GM12878 (cell line): ENCODE measurements at regions not wholly inside any gene's neighbourhood (a gene's known extent, or its start where the extent isn't known, plus 50 kb on each side); places are given as distances from the start of the nearest gene placed in this dataset.

Experiments used
- ATAC-seq: fragments of 200-7000 bp; cut with Tn5 transposase; 3 replicates; pipeline ENCODE4 v1.9.1; 2020; ENCODE audit warnings: mild to moderate bottlenecking, moderate library complexity
- BruUV-seq: library from RNA; stranded (reverse); fragments of 400-500 nt; replicated peaks from 2 replicates; lab custom pipeline; 2021; lab: Mats Ljungman, UMichigan
- CTCF ChIA-PET: fragments of 300-600 bp; sonication (Branson Sonifier 250); formaldehyde crosslinking; extraction: SDS; loops from one replicate; lab custom pipeline; 2021; ENCODE audit warnings: inconsistent platforms; lab: Yijun Ruan, JAX
- POLR2A ChIA-PET: fragments of 350-600 bp; formaldehyde crosslinking; extraction: SDS; loops from one replicate; lab custom pipeline; 2021; ENCODE audit warnings: inconsistent platforms; lab: Charles Lee
- RAD21 ChIA-PET: fragments of 300-600 bp; sonication (Branson Sonifier 250); formaldehyde crosslinking; loops from one replicate; lab custom pipeline; 2023; ENCODE audit warnings: antibody characterized with exemption; ENCODE audit not compliant: unreplicated experiment; lab: Charles Lee
- SMC1A ChIA-PET: fragments of 300-600 bp; sonication (Branson Sonifier 250); formaldehyde crosslinking; loops from one replicate; lab custom pipeline; 2023; ENCODE audit not compliant: unreplicated experiment, uncharacterized antibody; lab: Charles Lee
- DNase-seq: peaks from one replicate; pipeline ENCODE4 v3.0.0-alpha.2; 2011; ENCODE audit warnings: low read depth, low spot score
- FAIRE-seq: peaks from 3 replicates; lab custom pipeline; 2011; peaks lifted over from hg19 to GRCh38; lab: Jason Lieb, UNC
- H2AFZ ChIP-seq: 2 replicates; pipeline ENCODE4 v1.6.0; 2011; ENCODE audit warnings: low read depth, low read length, control low read depth; ENCODE audit not compliant: control insufficient read depth
- H3K27ac ChIP-seq: 2 replicates; pipeline ENCODE4 v1.5.1; 2011; ENCODE audit warnings: control low read depth; ENCODE audit not compliant: control insufficient read depth, insufficient read depth
- H3K27me3 ChIP-seq, 2 experiments: replicated peaks in 1 of 2; 2 replicates each; pipeline versions ENCODE4 v1.6.0 to v1.6.1; 2011; ENCODE audit warnings: low read length in 1 of 2; ENCODE audit not compliant: control insufficient read depth in 2 of 2, insufficient read depth in 2 of 2
- H3K36me3 ChIP-seq, 2 experiments: 2 replicates each; pipeline ENCODE4 v1.5.1; 2011; ENCODE audit warnings: low read length in 1 of 2; ENCODE audit not compliant: control insufficient read depth in 2 of 2, insufficient read depth in 2 of 2
- H3K4me1 ChIP-seq: 2 replicates; pipeline ENCODE4 v1.6.1; 2011; ENCODE audit warnings: mild to moderate bottlenecking, low read length, moderate library complexity, mixed read lengths; ENCODE audit not compliant: control insufficient read depth, insufficient read depth
- H3K4me2 ChIP-seq: 2 replicates; pipeline ENCODE4 v1.6.0; 2011; ENCODE audit warnings: control low read depth; ENCODE audit not compliant: control insufficient read depth, insufficient read depth
- H3K4me3 ChIP-seq: fragments of 200-600 bp; sonication (generic); 2 replicates; pipeline ENCODE4 v1.5.1; 2016
- H3K79me2 ChIP-seq: 2 replicates; pipeline ENCODE4 v1.6.0; 2011; ENCODE audit warnings: low read length; ENCODE audit not compliant: control insufficient read depth, insufficient read depth
- H3K9ac ChIP-seq: 2 replicates; pipeline ENCODE4 v1.8.0; 2011; ENCODE audit warnings: low read length, control low read depth, mixed read lengths; ENCODE audit not compliant: control insufficient read depth, insufficient read depth
- H3K9me3 ChIP-seq: replicated peaks from 3 replicates; pipeline ENCODE4 v1.5.1; 2011; ENCODE audit warnings: mild to moderate bottlenecking, low read length; ENCODE audit not compliant: control insufficient read depth, insufficient read depth
- H4K20me1 ChIP-seq: 2 replicates; pipeline ENCODE4 v1.6.0; 2011; ENCODE audit not compliant: control insufficient read depth, insufficient read depth
- HSF1 ChIP-seq: fragments of 150-350 bp; IDR thresholded peaks from 2 replicates; pipeline ENCODE4 v1.6.1; 2014; ENCODE audit warnings: mild to moderate bottlenecking, low read depth, low read length
- RAD21 ChIP-seq: IDR thresholded peaks from 2 replicates; pipeline ENCODE4 v1.6.1; 2011; ENCODE audit warnings: mild to moderate bottlenecking, low read depth, low read length, moderate library complexity; ENCODE audit not compliant: insufficient read depth
- YY1 ChIP-seq: IDR thresholded peaks from 2 replicates; pipeline ENCODE4 v1.6.1; 2011; ENCODE audit warnings: low read depth, mild to moderate bottlenecking, low read length
- WGBS: methylation state at CpG from one replicate; pipeline ENCODE4 v1.1.6; 2016; ENCODE audit warnings: low lambda C conversion rate; ENCODE audit not compliant: insufficient replicate concordance, insufficient coverage; ENCODE audit errors: missing lambda C conversion rate; 5-methylcytosine and 5-hydroxymethylcytosine counted together
- in situ Hi-C: fragments of 300-500 bp; cut with MboI; formaldehyde crosslinking; loops from 9 replicates; pipeline ENCODE4 v1.14.3; 2018; ENCODE audit warnings: mixed read lengths
- intact Hi-C: fragments of 100-400 bp; cut with micrococcal nuclease; formaldehyde crosslinking; loops from one replicate; pipeline ENCODE4 v1.14.2; 2022; ENCODE audit not compliant: unreplicated experiment

- peak; percentile 68 for TF ChIP-seq RAD21
These were observed 150.1 kb downstream of the DHX35 start (continued) for GRCh38 chr20:39112178-39112743.

- 0% methylated on average over 3 of the region's 4 CpGs for WGBS
- no peak for ATAC-seq
- Histone ChIP-seq H3K79me2 (no peaks in the 10 kb centered on the region), H3K4me3 (no peak overlapping the region), H3K36me3 (no peaks in the 10 kb centered on the region), H2AFZ (no peak overlapping the region), H3K4me2 (no peak overlapping the region), H3K9me3 (no peaks in the 10 kb centered on the region), H3K4me1 (peaks cover 5% of the 10 kb centered on the region; the same call in 1 of the 2 replicates), H3K27ac (no peak overlapping the region), H3K9ac (no peak overlapping the region), H3K27me3 (no peaks in the 10 kb centered on the region; a peak in 1 of 4 replicates), H4K20me1 (no peaks in the 10 kb centered on the region)
- ChIA-PET SMC1A (no interaction called here), RAD21 (no interaction called here), CTCF (interaction anchor here (1.1 to 2.0 kb wide), 2 partner anchors 19 to 762 kb away, joined by 4 to 6 read pairs; no protein-coding TSS in a partner anchor), POLR2A (no interaction called here)
- in situ Hi-C loops (no loop called here), intact Hi-C loops (loop anchor here (1.0 to 5.0 kb wide), 3 partner anchors 158 to 761 kb away; no protein-coding TSS in a partner anchor)
- TF ChIP-seq HSF1 (no peak), YY1 (no peak)
- no peak for FAIRE-seq
- DNase-seq, result no peak
- BruUV-seq, result no TSS peak
These were observed 149.4 kb downstream of the DHX35 start for GRCh38 chr20:39111359-39112177.
